ENCODE measurements at regions not wholly inside any gene's neighbourhood (a gene's known extent, or its start where the extent isn't known, plus 50 kb on each side); places are given as distances from the start of the nearest gene placed in this dataset.

- Histone ChIP-seq H3K9ac (ENCODE audit: low read depth in 2 of 2, low read length in 2 of 2) (no peak overlapping the region), H3K4me1 (no peaks in the 10 kb centered on the region), H3K4me3 (no peak overlapping the region), H3K9me3 (no peaks in the 10 kb centered on the region), H3K27ac (no peak overlapping the region), H3K27me3 (no peaks in the 10 kb centered on the region), H3K36me3 (no peaks in the 10 kb centered on the region)
- no peak for TF ChIP-seq CTCF (IDR thresholded peaks at IDR 0.05)
- DNase-seq: no peak
- intact Hi-C loops (cut with DNase I): no loop called here
Observed at GRCh38 chr18:10062302-10063300, 148.8 kb downstream of the VAPA start.

DNA sequence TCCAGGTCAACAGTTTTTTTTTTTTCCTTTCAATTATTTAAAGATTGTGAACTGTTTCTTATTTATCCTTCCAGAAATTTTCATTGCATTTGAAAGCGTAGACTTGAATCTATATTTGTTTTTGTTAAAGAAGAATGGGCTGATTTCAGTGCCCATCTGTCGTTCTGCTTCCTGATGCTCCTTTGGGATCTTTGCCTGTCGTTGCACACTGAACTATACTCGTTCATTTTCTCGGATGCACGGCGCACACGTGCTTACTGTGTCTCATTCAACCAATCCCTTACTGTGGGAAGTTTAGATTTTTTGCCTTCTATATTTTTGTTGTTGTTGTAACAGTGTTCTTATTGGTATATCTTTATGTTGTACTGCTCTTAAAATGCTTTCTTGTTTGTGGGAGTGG is 149.7 kb downstream of the VAPA start:
- H3K4me1 ChIP-seq: no peaks in the 10 kb centered on the region
- H3K27me3 ChIP-seq: no peaks in the 10 kb centered on the region
- H3K9ac ChIP-seq (ENCODE audit: low read depth in 2 of 2, low read length in 2 of 2): no peak overlapping the region
- H3K27ac ChIP-seq: no peak overlapping the region
- no peak for DNase-seq
- no peaks in the 10 kb centered on the region for H3K9me3 ChIP-seq
- TF ChIP-seq CTCF (IDR thresholded peaks at IDR 0.05): no peak
- H3K4me3 ChIP-seq: no peak overlapping the region
- intact Hi-C loops (cut with DNase I): no loop called here
- no peaks in the 10 kb centered on the region for H3K36me3 ChIP-seq

DNA sequence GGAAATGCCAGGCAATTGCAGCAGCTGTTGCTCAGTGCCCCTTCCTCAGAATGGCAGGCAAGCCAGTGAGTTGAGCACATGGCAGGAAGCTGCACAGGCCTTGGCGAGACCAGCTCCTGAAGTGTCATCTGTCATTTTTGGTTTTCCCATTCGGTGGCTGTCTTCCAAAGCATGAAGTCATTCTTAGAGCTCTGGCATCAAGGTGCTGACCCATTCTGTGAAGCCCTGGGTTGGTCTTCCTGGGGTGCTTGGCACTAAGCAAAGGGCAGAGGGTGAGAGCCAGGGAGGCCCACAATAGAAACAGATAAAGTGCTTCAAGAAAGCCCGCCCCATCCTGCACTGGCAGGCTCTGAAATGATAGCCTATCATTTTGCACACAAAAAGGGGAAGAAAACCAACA is 150.5 kb downstream of the VAPA start:
- Histone ChIP-seq H3K9ac (ENCODE audit: low read depth in 2 of 2, low read length in 2 of 2) (no peak overlapping the region), H3K36me3 (no peaks in the 10 kb centered on the region), H3K4me3 (no peak overlapping the region), H3K4me1 (no peaks in the 10 kb centered on the region), H3K9me3 (no peaks in the 10 kb centered on the region), H3K27me3 (no peaks in the 10 kb centered on the region), H3K27ac (no peak overlapping the region)
- intact Hi-C loops (cut with DNase I): no loop called here
- no peak for TF ChIP-seq CTCF (IDR thresholded peaks at IDR 0.05)
- no peak for DNase-seq

GRCh38 chr18:10065296-10065695 is 151.5 kb downstream of the VAPA start:
- TF ChIP-seq CTCF (IDR thresholded peaks at IDR 0.05): no peak
- no peak overlapping the region for H3K27ac ChIP-seq
- no peak for DNase-seq
- no peak overlapping the region for H3K9ac ChIP-seq (ENCODE audit: low read depth in 2 of 2, low read length in 2 of 2)
- no peaks in the 10 kb centered on the region for H3K27me3 ChIP-seq
- H3K4me3 ChIP-seq: no peak overlapping the region
- no peaks in the 10 kb centered on the region for H3K4me1 ChIP-seq
- intact Hi-C loops (cut with DNase I): no loop called here
- H3K9me3 ChIP-seq: no peaks in the 10 kb centered on the region
- H3K36me3 ChIP-seq: no peaks in the 10 kb centered on the region

DNA sequence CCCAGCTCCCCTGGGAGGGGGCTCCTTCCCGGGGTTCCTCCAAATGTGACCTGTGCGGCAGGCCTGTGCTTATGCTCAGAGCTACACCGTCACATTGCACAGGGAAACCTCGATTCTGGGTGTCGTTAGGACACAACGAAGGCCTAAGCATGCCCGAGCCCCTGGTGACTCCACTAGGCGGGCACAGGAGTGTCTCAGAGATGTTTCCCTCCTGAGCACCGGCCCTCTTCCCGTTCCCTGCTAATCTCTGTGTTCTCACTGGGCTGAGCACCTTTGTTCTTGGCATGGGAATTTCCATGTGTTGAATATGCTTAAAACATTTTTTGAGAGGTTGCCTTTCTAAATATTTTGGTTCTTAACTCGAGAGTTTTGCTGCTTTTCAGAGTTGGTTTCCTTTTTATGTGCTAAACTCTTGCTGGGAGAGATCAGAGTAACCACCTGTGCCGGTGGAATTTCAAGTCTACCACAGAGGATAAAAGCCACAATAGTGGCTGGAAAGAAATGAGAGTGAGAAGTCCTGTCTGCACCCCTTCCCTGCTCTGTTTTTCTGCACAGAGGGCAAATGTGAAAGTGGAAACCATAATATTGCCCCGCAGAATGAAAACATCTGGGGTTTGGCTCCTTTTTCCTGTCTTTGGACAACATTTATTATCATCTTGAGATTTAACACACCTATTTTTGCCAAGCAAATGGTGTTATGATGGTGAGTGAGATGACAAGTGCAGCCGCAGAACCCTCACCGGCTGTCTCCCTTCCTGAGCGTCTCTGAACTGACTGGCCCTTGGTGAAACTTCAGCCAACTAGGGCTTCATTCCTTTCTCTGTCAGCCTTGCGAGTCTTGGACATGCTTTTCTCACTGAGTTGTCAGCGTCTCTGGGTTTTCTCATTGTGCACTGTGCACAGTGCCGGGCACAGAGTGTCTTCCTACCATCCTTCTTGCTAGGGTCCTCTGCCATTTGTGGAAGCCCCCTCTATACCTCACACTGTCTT is 154.1 kb downstream of the VAPA start:
- no peak overlapping the region for H3K4me3 ChIP-seq
- no peaks in the 10 kb centered on the region for H3K4me1 ChIP-seq
- TF ChIP-seq CTCF (IDR thresholded peaks at IDR 0.05): no peak
- H3K9me3 ChIP-seq: no peaks in the 10 kb centered on the region
- no peak overlapping the region for H3K27ac ChIP-seq
- H3K27me3 ChIP-seq: no peaks in the 10 kb centered on the region
- H3K9ac ChIP-seq (ENCODE audit: low read depth in 2 of 2, low read length in 2 of 2): peak overlapping the region in 1 of 2 donors; percentile 17
- no peaks in the 10 kb centered on the region for H3K36me3 ChIP-seq
- intact Hi-C loops (cut with DNase I): no loop called here
- no peak for DNase-seq

Data from colonic mucosa (tissue), 4 donors.